ENCODE measurements at regions not wholly inside any gene's neighbourhood (a gene's known extent, or its start where the extent isn't known, plus 50 kb on each side); places are given as distances from the start of the nearest gene placed in this dataset.
A peak's percentile ranks its signal among the peaks of the same experiment; 100 is the strongest.

DNA sequence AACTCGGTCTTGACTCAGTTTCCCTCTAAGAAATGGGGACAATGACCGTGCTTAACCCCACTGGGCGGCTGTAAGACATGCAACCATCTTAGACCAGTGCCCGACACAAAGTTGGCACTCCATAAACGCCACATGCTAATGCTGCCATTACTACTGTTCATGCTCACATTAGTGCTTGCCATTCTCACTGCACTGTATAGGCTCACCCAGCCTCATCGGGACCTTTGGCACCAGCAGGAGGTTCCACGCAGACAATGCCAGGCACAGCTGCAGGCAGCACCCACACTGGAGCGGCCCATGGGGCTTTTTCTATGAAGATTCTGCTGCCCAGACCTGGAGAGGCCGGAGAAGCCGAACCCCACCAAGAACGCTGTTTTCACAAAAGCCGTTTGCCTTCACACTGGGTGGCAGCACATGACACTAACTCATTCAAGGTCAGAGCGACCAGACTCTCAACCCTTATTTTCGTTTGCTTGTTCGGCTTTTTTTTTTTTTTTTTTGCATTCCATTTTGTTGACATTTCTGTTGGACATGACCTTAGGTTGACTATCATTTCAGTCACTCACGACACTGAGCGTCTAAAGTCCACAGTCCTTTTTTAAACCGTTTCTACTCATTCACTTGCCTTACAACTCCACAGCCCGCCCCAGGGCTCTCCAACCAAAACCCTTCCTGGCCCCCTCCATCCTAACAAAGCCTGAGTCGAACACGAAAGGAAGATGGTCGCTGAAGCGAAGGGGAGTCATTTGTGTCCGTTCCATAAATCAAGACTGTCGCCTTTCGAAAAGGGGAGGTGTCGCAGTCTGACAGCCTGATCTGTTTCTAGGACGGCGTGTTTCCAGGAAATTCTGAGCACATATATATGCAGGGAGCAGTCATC is 124.4 kb upstream of the RNF32 start (continued):
- TF ChIP-seq, protein P1, sequence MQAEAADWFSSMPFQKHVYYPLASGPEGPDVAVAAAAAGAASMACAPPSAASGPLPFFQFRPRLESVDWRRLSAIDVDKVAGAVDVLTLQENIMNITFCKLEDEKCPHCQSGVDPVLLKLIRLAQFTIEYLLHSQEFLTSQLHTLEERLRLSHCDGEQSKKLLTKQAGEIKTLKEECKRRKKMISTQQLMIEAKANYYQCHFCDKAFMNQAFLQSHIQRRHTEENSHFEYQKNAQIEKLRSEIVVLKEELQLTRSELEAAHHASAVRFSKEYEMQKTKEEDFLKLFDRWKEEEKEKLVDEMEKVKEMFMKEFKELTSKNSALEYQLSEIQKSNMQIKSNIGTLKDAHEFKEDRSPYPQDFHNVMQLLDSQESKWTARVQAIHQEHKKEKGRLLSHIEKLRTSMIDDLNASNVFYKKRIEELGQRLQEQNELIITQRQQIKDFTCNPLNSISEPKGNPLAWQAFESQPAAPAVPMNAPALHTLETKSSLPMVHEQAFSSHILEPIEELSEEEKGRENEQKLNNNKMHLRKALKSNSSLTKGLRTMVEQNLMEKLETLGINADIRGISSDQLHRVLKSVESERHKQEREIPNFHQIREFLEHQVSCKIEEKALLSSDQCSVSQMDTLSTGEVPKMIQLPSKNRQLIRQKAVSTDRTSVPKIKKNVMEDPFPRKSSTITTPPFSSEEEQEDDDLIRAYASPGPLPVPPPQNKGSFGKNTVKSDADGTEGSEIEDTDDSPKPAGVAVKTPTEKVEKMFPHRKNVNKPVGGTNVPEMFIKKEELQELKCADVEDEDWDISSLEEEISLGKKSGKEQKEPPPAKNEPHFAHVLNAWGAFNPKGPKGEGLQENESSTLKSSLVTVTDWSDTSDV (CRISPR knock-in tag; IDR thresholded peaks at IDR 0.05), result no peak
- no peak for TF ChIP-seq SP2 (CRISPR knock-in tag; IDR thresholded peaks at IDR 0.05)
- TF ChIP-seq KLF11 (CRISPR knock-in tag; IDR thresholded peaks at IDR 0.05), result no peak
- TF ChIP-seq, protein P2, sequence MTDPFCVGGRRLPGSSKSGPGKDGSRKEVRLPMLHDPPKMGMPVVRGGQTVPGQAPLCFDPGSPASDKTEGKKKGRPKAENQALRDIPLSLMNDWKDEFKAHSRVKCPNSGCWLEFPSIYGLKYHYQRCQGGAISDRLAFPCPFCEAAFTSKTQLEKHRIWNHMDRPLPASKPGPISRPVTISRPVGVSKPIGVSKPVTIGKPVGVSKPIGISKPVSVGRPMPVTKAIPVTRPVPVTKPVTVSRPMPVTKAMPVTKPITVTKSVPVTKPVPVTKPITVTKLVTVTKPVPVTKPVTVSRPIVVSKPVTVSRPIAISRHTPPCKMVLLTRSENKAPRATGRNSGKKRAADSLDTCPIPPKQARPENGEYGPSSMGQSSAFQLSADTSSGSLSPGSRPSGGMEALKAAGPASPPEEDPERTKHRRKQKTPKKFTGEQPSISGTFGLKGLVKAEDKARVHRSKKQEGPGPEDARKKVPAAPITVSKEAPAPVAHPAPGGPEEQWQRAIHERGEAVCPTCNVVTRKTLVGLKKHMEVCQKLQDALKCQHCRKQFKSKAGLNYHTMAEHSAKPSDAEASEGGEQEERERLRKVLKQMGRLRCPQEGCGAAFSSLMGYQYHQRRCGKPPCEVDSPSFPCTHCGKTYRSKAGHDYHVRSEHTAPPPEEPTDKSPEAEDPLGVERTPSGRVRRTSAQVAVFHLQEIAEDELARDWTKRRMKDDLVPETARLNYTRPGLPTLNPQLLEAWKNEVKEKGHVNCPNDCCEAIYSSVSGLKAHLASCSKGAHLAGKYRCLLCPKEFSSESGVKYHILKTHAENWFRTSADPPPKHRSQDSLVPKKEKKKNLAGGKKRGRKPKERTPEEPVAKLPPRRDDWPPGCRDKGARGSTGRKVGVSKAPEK (CRISPR knock-in tag; IDR thresholded peaks at IDR 0.05; ENCODE audit: borderline replicate concordance), result no peak
- no peak for TF ChIP-seq NPAS2 (CRISPR knock-in tag; IDR thresholded peaks at IDR 0.05; ENCODE audit: borderline replicate concordance)
- no peak for TF ChIP-seq ZNF619 (CRISPR knock-in tag; IDR thresholded peaks at IDR 0.05)
- no peak for TF ChIP-seq CBX1 (IDR thresholded peaks at IDR 0.05; ENCODE audit: low read depth)
- TF ChIP-seq ZNF672 (CRISPR knock-in tag; IDR thresholded peaks at IDR 0.05), result no peak
- no peak for TF ChIP-seq KDM4B (CRISPR knock-in tag; IDR thresholded peaks at IDR 0.05)
- TF ChIP-seq ZNF530 (CRISPR knock-in tag; IDR thresholded peaks at IDR 0.05; ENCODE audit: low read depth), result no peak
- TF ChIP-seq, protein P3, sequence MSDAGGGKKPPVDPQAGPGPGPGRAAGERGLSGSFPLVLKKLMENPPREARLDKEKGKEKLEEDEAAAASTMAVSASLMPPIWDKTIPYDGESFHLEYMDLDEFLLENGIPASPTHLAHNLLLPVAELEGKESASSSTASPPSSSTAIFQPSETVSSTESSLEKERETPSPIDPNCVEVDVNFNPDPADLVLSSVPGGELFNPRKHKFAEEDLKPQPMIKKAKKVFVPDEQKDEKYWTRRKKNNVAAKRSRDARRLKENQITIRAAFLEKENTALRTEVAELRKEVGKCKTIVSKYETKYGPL (CRISPR knock-in tag; IDR thresholded peaks at IDR 0.05), result no peak
- TF ChIP-seq TP53 (CRISPR knock-in tag; conservative IDR thresholded peaks at IDR 0.05), result no peak
- TF ChIP-seq ZNF367 (CRISPR knock-in tag; IDR thresholded peaks at IDR 0.05; ENCODE audit: borderline replicate concordance), result no peak
- TF ChIP-seq SNAI1 (CRISPR knock-in tag; IDR thresholded peaks at IDR 0.05; ENCODE audit: borderline replicate concordance), result no peak
- TF ChIP-seq HOXA5 (CRISPR knock-in tag; IDR thresholded peaks at IDR 0.05), result no peak
- TF ChIP-seq, protein P4, sequence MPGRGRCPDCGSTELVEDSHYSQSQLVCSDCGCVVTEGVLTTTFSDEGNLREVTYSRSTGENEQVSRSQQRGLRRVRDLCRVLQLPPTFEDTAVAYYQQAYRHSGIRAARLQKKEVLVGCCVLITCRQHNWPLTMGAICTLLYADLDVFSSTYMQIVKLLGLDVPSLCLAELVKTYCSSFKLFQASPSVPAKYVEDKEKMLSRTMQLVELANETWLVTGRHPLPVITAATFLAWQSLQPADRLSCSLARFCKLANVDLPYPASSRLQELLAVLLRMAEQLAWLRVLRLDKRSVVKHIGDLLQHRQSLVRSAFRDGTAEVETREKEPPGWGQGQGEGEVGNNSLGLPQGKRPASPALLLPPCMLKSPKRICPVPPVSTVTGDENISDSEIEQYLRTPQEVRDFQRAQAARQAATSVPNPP (CRISPR knock-in tag; IDR thresholded peaks at IDR 0.05), result no peak
- no peak; the same call in 1 of the 2 replicates for TF ChIP-seq ZSCAN21 (CRISPR knock-in tag; IDR thresholded peaks at IDR 0.05; ENCODE audit: borderline replicate concordance)
- TF ChIP-seq NRL (CRISPR knock-in tag; IDR thresholded peaks at IDR 0.05; ENCODE audit: borderline replicate concordance), result no peak
- 0 out of 2 replicates have a peak, but pooled peaks have one; percentile 26 for TF ChIP-seq CEBPG (CRISPR knock-in tag; IDR thresholded peaks at IDR 0.05)
- TF ChIP-seq ZNF33A (CRISPR knock-in tag; IDR thresholded peaks at IDR 0.05; ENCODE audit: borderline replicate concordance), result no peak
- TF ChIP-seq TEAD2 (CRISPR knock-in tag; IDR thresholded peaks at IDR 0.05), result no peak
- TF ChIP-seq NBN (conservative IDR thresholded peaks at IDR 0.05), result no peak
- no peak for TF ChIP-seq AGO1 (IDR thresholded peaks at IDR 0.05; ENCODE audit: low read depth, low read length, poor library complexity, severe bottlenecking)
- no peak for TF ChIP-seq MTF1 (CRISPR knock-in tag; IDR thresholded peaks at IDR 0.05)
- TF ChIP-seq ZNF335 (CRISPR knock-in tag; IDR thresholded peaks at IDR 0.05), result no peak

Measured in HepG2 (cell line).